GM19463 (cell line): ENCODE measurements at regions not wholly inside any gene's neighbourhood (a gene's known extent, or its start where the extent isn't known, plus 50 kb on each side); places are given as distances from the start of the nearest gene placed in this dataset.

Experiments used
- ATAC-seq: cut with Tn5 transposase; IDR thresholded peaks from one replicate; pipeline ENCODE4 v1.9.1; 2021; ENCODE audit warnings: mild to moderate bottlenecking, moderate library complexity; ENCODE audit not compliant: unreplicated experiment

- no peak for ATAC-seq
Measured at GRCh38 chr5:104757915-104758314, 1195.3 kb upstream of the NUDT12 start.

GRCh38 chr5:104755806-104756205, 1193.2 kb upstream of the NUDT12 start:
- ATAC-seq, result no peak

- no peak for ATAC-seq
Measured at GRCh38 chr5:104754311-104754995, 1191.9 kb upstream of the NUDT12 start.

- ATAC-seq, result no peak
Measured at GRCh38 chr5:104751969-104752368, 1189.4 kb upstream of the NUDT12 start.

GRCh38 chr5:104739905-104740304, 1177.3 kb upstream of the NUDT12 start:
- no peak for ATAC-seq

- ATAC-seq, result no peak
Measured at GRCh38 chr5:104739503-104739902, 1176.9 kb upstream of the NUDT12 start.

GRCh38 chr5:104736073-104736472, 1173.5 kb upstream of the NUDT12 start:
- ATAC-seq, result no peak

- no peak for ATAC-seq
Measured at GRCh38 chr5:104734046-104734445, 1171.5 kb upstream of the NUDT12 start.

- no peak for ATAC-seq
Measured at GRCh38 chr5:104733063-104733669, 1170.6 kb upstream of the NUDT12 start.

- ATAC-seq, result no peak
Measured at GRCh38 chr5:104731331-104731730, 1168.7 kb upstream of the NUDT12 start.

- no peak for ATAC-seq
Measured at GRCh38 chr5:104708027-104708426, 1145.4 kb upstream of the NUDT12 start.

GRCh38 chr5:104706600-104706999, 1144.0 kb upstream of the NUDT12 start:
- ATAC-seq, result no peak

- no peak for ATAC-seq
Measured at GRCh38 chr5:104702212-104702611, 1139.6 kb upstream of the NUDT12 start.

GRCh38 chr5:104699438-104699837, 1136.8 kb upstream of the NUDT12 start:
- no peak for ATAC-seq

- ATAC-seq, result no peak
Measured at GRCh38 chr5:104661256-104661655, 1098.7 kb upstream of the NUDT12 start.

- ATAC-seq, result no peak
Measured at GRCh38 chr5:104659497-104659896, 1096.9 kb upstream of the NUDT12 start.

- ATAC-seq, result no peak
Measured at GRCh38 chr5:104652271-104652861, 1089.8 kb upstream of the NUDT12 start.

GRCh38 chr5:104650313-104651055, 1087.9 kb upstream of the NUDT12 start:
- ATAC-seq, result no peak

- no peak for ATAC-seq
Measured at GRCh38 chr5:104646416-104646815, 1083.8 kb upstream of the NUDT12 start.

GRCh38 chr5:104643320-104643719, 1080.7 kb upstream of the NUDT12 start:
- no peak for ATAC-seq

- no peak for ATAC-seq
Measured at GRCh38 chr5:104635227-104635626, 1072.6 kb upstream of the NUDT12 start.

GRCh38 chr5:104628911-104629310, 1066.3 kb upstream of the NUDT12 start:
- ATAC-seq, result no peak
